ENCODE measurements at regions not wholly inside any gene's neighbourhood (a gene's known extent, or its start where the extent isn't known, plus 50 kb on each side); places are given as distances from the start of the nearest gene placed in this dataset.

- no peak overlapping the region for H3K4me3 Mint-ChIP-seq
- DNase-seq (no peak), ATAC-seq (replicated peaks in 1 of 2) (no peak)
- no peaks in the 10 kb centered on the region for H3K27me3 Mint-ChIP-seq (ENCODE audit: low read depth)
- H3K4me1 Mint-ChIP-seq (ENCODE audit: low read depth), result no peaks in the 10 kb centered on the region
- no peak overlapping the region for H3K27ac Mint-ChIP-seq
- no peaks in the 10 kb centered on the region for H3K36me3 Mint-ChIP-seq (ENCODE audit: insufficient read depth in 2 of 2)
- H3K9me3 Mint-ChIP-seq, result peaks cover 0 to 8% of the 10 kb centered on the region in 2 donors
Measured at GRCh38 chr5:19172926-19173470, 815.0 kb downstream of the CDH18 start.

- Mint-ChIP-seq H3K9me3 (peaks cover 0 to 9% of the 10 kb centered on the region in 2 donors), H3K27me3 (ENCODE audit: low read depth) (no peaks in the 10 kb centered on the region), H3K4me1 (ENCODE audit: low read depth) (no peaks in the 10 kb centered on the region), H3K27ac (no peak overlapping the region), H3K4me3 (no peak overlapping the region), H3K36me3 (ENCODE audit: insufficient read depth in 2 of 2) (no peaks in the 10 kb centered on the region)
- DNase-seq (no peak), ATAC-seq (replicated peaks in 1 of 2) (no peak)
Measured at GRCh38 chr5:19175776-19176570, 812.0 kb downstream of the CDH18 start.

- H3K4me1 Mint-ChIP-seq (ENCODE audit: low read depth), result no peaks in the 10 kb centered on the region
- H3K27me3 Mint-ChIP-seq (ENCODE audit: low read depth), result no peaks in the 10 kb centered on the region
- no peak overlapping the region for H3K4me3 Mint-ChIP-seq
- DNase-seq (no peak), ATAC-seq (replicated peaks in 1 of 2) (no peak)
- no peaks in the 10 kb centered on the region for H3K36me3 Mint-ChIP-seq (ENCODE audit: insufficient read depth in 2 of 2)
- H3K27ac Mint-ChIP-seq, result no peak overlapping the region
- peaks cover 2 to 3% of the 10 kb centered on the region in 2 donors for H3K9me3 Mint-ChIP-seq
Measured at GRCh38 chr5:19179571-19179970, 808.4 kb downstream of the CDH18 start.

- ATAC-seq (replicated peaks in 1 of 2) (no peak), DNase-seq (no peak)
- Mint-ChIP-seq H3K36me3 (ENCODE audit: insufficient read depth in 2 of 2) (no peaks in the 10 kb centered on the region), H3K27me3 (ENCODE audit: low read depth) (no peaks in the 10 kb centered on the region), H3K9me3 (peaks cover 0 to 8% of the 10 kb centered on the region in 2 donors), H3K4me1 (ENCODE audit: low read depth) (no peaks in the 10 kb centered on the region), H3K4me3 (no peak overlapping the region), H3K27ac (no peak overlapping the region)
Measured at GRCh38 chr5:19189176-19189575, 798.8 kb downstream of the CDH18 start.

GRCh38 chr5:19193631-19194030 lies 794.4 kb downstream of the CDH18 start:
- H3K36me3 Mint-ChIP-seq (ENCODE audit: insufficient read depth in 2 of 2), result peaks cover 0 to 1% of the 10 kb centered on the region in 2 donors
- H3K27ac Mint-ChIP-seq, result no peak overlapping the region
- no peak overlapping the region for H3K4me3 Mint-ChIP-seq
- no peaks in the 10 kb centered on the region for H3K4me1 Mint-ChIP-seq (ENCODE audit: low read depth)
- no peak for DNase-seq
- peaks cover 1 to 4% of the 10 kb centered on the region in 2 donors for H3K9me3 Mint-ChIP-seq
- no peak for ATAC-seq (replicated peaks in 1 of 2)
- H3K27me3 Mint-ChIP-seq (ENCODE audit: low read depth), result no peaks in the 10 kb centered on the region

- no peak for ATAC-seq (replicated peaks in 1 of 2)
- Mint-ChIP-seq H3K27me3 (ENCODE audit: low read depth) (no peaks in the 10 kb centered on the region), H3K9me3 (peaks cover 6 to 9% of the 10 kb centered on the region in 2 donors), H3K27ac (no peak overlapping the region), H3K4me3 (no peak overlapping the region), H3K36me3 (ENCODE audit: insufficient read depth in 2 of 2) (peaks cover 0 to 1% of the 10 kb centered on the region in 2 donors), H3K4me1 (ENCODE audit: low read depth) (no peaks in the 10 kb centered on the region)
- no peak for DNase-seq
Measured at GRCh38 chr5:19196631-19197030, 791.4 kb downstream of the CDH18 start.

GRCh38 chr5:19200251-19200650 lies 787.7 kb downstream of the CDH18 start:
- DNase-seq, result no peak
- peaks cover 6 to 9% of the 10 kb centered on the region in 2 donors for H3K9me3 Mint-ChIP-seq
- H3K27ac Mint-ChIP-seq, result no peak overlapping the region
- H3K36me3 Mint-ChIP-seq (ENCODE audit: insufficient read depth in 2 of 2), result peaks cover 0 to 1% of the 10 kb centered on the region in 2 donors
- H3K4me3 Mint-ChIP-seq, result no peak overlapping the region
- H3K27me3 Mint-ChIP-seq (ENCODE audit: low read depth), result no peaks in the 10 kb centered on the region
- no peaks in the 10 kb centered on the region for H3K4me1 Mint-ChIP-seq (ENCODE audit: low read depth)
- ATAC-seq (replicated peaks in 1 of 2), result no peak

- Mint-ChIP-seq H3K36me3 (ENCODE audit: insufficient read depth in 2 of 2) (peaks cover 0 to 2% of the 10 kb centered on the region in 2 donors), H3K9me3 (peaks cover 13 to 21% of the 10 kb centered on the region in 2 donors), H3K4me3 (no peak overlapping the region), H3K27ac (no peak overlapping the region), H3K4me1 (ENCODE audit: low read depth) (no peaks in the 10 kb centered on the region), H3K27me3 (ENCODE audit: low read depth) (no peaks in the 10 kb centered on the region)
- DNase-seq (no peak), ATAC-seq (replicated peaks in 1 of 2) (no peak)
Measured at GRCh38 chr5:19208397-19208796, 779.6 kb downstream of the CDH18 start.

GRCh38 chr5:19210886-19211285 lies 777.1 kb downstream of the CDH18 start:
- no peaks in the 10 kb centered on the region for H3K27me3 Mint-ChIP-seq (ENCODE audit: low read depth)
- no peak for ATAC-seq (replicated peaks in 1 of 2)
- peaks cover 0 to 2% of the 10 kb centered on the region in 2 donors for H3K36me3 Mint-ChIP-seq (ENCODE audit: insufficient read depth in 2 of 2)
- H3K4me3 Mint-ChIP-seq, result no peak overlapping the region
- H3K9me3 Mint-ChIP-seq, result peaks cover 16 to 19% of the 10 kb centered on the region in 2 donors
- no peak for DNase-seq
- H3K27ac Mint-ChIP-seq, result no peak overlapping the region
- H3K4me1 Mint-ChIP-seq (ENCODE audit: low read depth), result no peaks in the 10 kb centered on the region

- Mint-ChIP-seq H3K36me3 (ENCODE audit: insufficient read depth in 2 of 2) (no peaks in the 10 kb centered on the region), H3K27ac (no peak overlapping the region), H3K9me3 (peaks cover 0 to 4% of the 10 kb centered on the region in 2 donors), H3K4me3 (no peak overlapping the region), H3K27me3 (ENCODE audit: low read depth) (no peaks in the 10 kb centered on the region), H3K4me1 (ENCODE audit: low read depth) (no peaks in the 10 kb centered on the region)
- DNase-seq (no peak), ATAC-seq (replicated peaks in 1 of 2) (no peak)
Measured at GRCh38 chr5:19229179-19229835, 758.7 kb downstream of the CDH18 start.

GRCh38 chr5:19233573-19233972 lies 754.4 kb downstream of the CDH18 start:
- Mint-ChIP-seq H3K36me3 (ENCODE audit: insufficient read depth in 2 of 2) (no peaks in the 10 kb centered on the region), H3K4me1 (ENCODE audit: low read depth) (no peaks in the 10 kb centered on the region), H3K27me3 (ENCODE audit: low read depth) (no peaks in the 10 kb centered on the region), H3K27ac (no peak overlapping the region), H3K4me3 (no peak overlapping the region), H3K9me3 (peaks cover 4 to 6% of the 10 kb centered on the region in 2 donors)
- ATAC-seq (replicated peaks in 1 of 2) (no peak), DNase-seq (no peak)

- no peak overlapping the region for H3K4me3 Mint-ChIP-seq
- no peaks in the 10 kb centered on the region for H3K4me1 Mint-ChIP-seq (ENCODE audit: low read depth)
- H3K27ac Mint-ChIP-seq, result no peak overlapping the region
- no peaks in the 10 kb centered on the region for H3K27me3 Mint-ChIP-seq (ENCODE audit: low read depth)
- DNase-seq (no peak), ATAC-seq (replicated peaks in 1 of 2) (no peak)
- no peaks in the 10 kb centered on the region for H3K36me3 Mint-ChIP-seq (ENCODE audit: insufficient read depth in 2 of 2)
- peaks cover 3 to 4% of the 10 kb centered on the region in 2 donors for H3K9me3 Mint-ChIP-seq
Measured at GRCh38 chr5:19235101-19235584, 752.9 kb downstream of the CDH18 start.

GRCh38 chr5:19240170-19240569 lies 747.8 kb downstream of the CDH18 start:
- Mint-ChIP-seq H3K27me3 (ENCODE audit: low read depth) (no peaks in the 10 kb centered on the region), H3K27ac (no peak overlapping the region), H3K36me3 (ENCODE audit: insufficient read depth in 2 of 2) (no peaks in the 10 kb centered on the region), H3K4me1 (ENCODE audit: low read depth) (no peaks in the 10 kb centered on the region), H3K9me3 (peaks cover 6 to 7% of the 10 kb centered on the region in 2 donors), H3K4me3 (no peak overlapping the region)
- DNase-seq (no peak), ATAC-seq (replicated peaks in 1 of 2) (no peak)

Data from activated T-cell treated with anti-CD3 and anti-CD28 coated beads, Interleukin-2, amount 50 U/mL, for 72 hours (primary cell).